ENCODE measurements at regions not wholly inside any gene's neighbourhood (a gene's known extent, or its start where the extent isn't known, plus 50 kb on each side); places are given as distances from the start of the nearest gene placed in this dataset.

- H3F3A ChIP-seq (ENCODE audit: insufficient read depth) = no peaks in the 10 kb centered on the region
- H3K27me3 ChIP-seq (ENCODE audit: low read length) = no peaks in the 10 kb centered on the region
- H3K4me3 ChIP-seq (ENCODE audit: insufficient read depth, low read length, poor library complexity, severe bottlenecking) = no peak overlapping the region
- H3K79me2 ChIP-seq (ENCODE audit: insufficient read depth, low read length) = no peaks in the 10 kb centered on the region
- H3K36me3 ChIP-seq (ENCODE audit: low read length) = no peaks in the 10 kb centered on the region
- no peaks in the 10 kb centered on the region for H4K20me1 ChIP-seq (ENCODE audit: low read depth, low read length)
- TF ChIP-seq CTCF (IDR thresholded peaks at IDR 0.05; ENCODE audit: insufficient read depth, low read length, poor library complexity, severe bottlenecking) (no peak), EZH2phosphoT487 (conservative IDR thresholded peaks at IDR 0.05; ENCODE audit: low read length) (no peak)
- no peaks in the 10 kb centered on the region for H3K9me3 ChIP-seq (ENCODE audit: insufficient read depth, low read length)
- no peak overlapping the region for H3K4me2 ChIP-seq (ENCODE audit: low read depth, low read length, poor library complexity, severe bottlenecking)
- no peak overlapping the region for H3K27ac ChIP-seq (ENCODE audit: low read depth, low read length)
- no peaks in the 10 kb centered on the region for H3K9me2 ChIP-seq (replicated peaks; ENCODE audit: insufficient read depth, low read length)
- H3K9ac ChIP-seq (ENCODE audit: low read length) = no peak overlapping the region
- H2AFZ ChIP-seq (ENCODE audit: low read depth, low read length, severe bottlenecking) = no peak overlapping the region
These were observed 278.7 kb upstream of the LARGE1 start for GRCh38 chr22:34198976-34199375.

GRCh38 chr22:34210301-34210700 is 290.0 kb upstream of the LARGE1 start:
- Histone ChIP-seq H3K36me3 (ENCODE audit: low read length) (no peaks in the 10 kb centered on the region), H4K20me1 (ENCODE audit: low read depth, low read length) (no peaks in the 10 kb centered on the region), H3K9me3 (ENCODE audit: insufficient read depth, low read length) (no peaks in the 10 kb centered on the region), H3K9me2 (replicated peaks; ENCODE audit: insufficient read depth, low read length) (no peaks in the 10 kb centered on the region), H3F3A (ENCODE audit: insufficient read depth) (no peaks in the 10 kb centered on the region), H3K79me2 (ENCODE audit: insufficient read depth, low read length) (no peaks in the 10 kb centered on the region), H3K4me3 (ENCODE audit: insufficient read depth, low read length, poor library complexity, severe bottlenecking) (no peak overlapping the region), H2AFZ (ENCODE audit: low read depth, low read length, severe bottlenecking) (no peak overlapping the region), H3K4me2 (ENCODE audit: low read depth, low read length, poor library complexity, severe bottlenecking) (no peak overlapping the region), H3K27ac (ENCODE audit: low read depth, low read length) (no peak overlapping the region), H3K27me3 (ENCODE audit: low read length) (no peaks in the 10 kb centered on the region), H3K9ac (ENCODE audit: low read length) (no peak overlapping the region)
- TF ChIP-seq EZH2phosphoT487 (conservative IDR thresholded peaks at IDR 0.05; ENCODE audit: low read length) = no peak
- no peak for TF ChIP-seq CTCF (IDR thresholded peaks at IDR 0.05; ENCODE audit: insufficient read depth, low read length, poor library complexity, severe bottlenecking)

GRCh38 chr22:34214372-34214771 is 294.1 kb upstream of the LARGE1 start:
- Histone ChIP-seq H3K79me2 (ENCODE audit: insufficient read depth, low read length) (no peaks in the 10 kb centered on the region), H3K27ac (ENCODE audit: low read depth, low read length) (no peak overlapping the region), H3K9me3 (ENCODE audit: insufficient read depth, low read length) (no peaks in the 10 kb centered on the region), H2AFZ (ENCODE audit: low read depth, low read length, severe bottlenecking) (no peak overlapping the region), H3K4me2 (ENCODE audit: low read depth, low read length, poor library complexity, severe bottlenecking) (no peak overlapping the region), H3K36me3 (ENCODE audit: low read length) (no peaks in the 10 kb centered on the region), H3K9me2 (replicated peaks; ENCODE audit: insufficient read depth, low read length) (no peaks in the 10 kb centered on the region), H4K20me1 (ENCODE audit: low read depth, low read length) (no peaks in the 10 kb centered on the region), H3F3A (ENCODE audit: insufficient read depth) (no peaks in the 10 kb centered on the region), H3K27me3 (ENCODE audit: low read length) (no peaks in the 10 kb centered on the region), H3K9ac (ENCODE audit: low read length) (no peak overlapping the region), H3K4me3 (ENCODE audit: insufficient read depth, low read length, poor library complexity, severe bottlenecking) (no peak overlapping the region)
- TF ChIP-seq EZH2phosphoT487 (conservative IDR thresholded peaks at IDR 0.05; ENCODE audit: low read length) (no peak), CTCF (IDR thresholded peaks at IDR 0.05; ENCODE audit: insufficient read depth, low read length, poor library complexity, severe bottlenecking) (no peak)

All from SU-DHL-6 (cell line).